OCI-LY7 (cell line): ENCODE measurements at regions not wholly inside any gene's neighbourhood (a gene's known extent, or its start where the extent isn't known, plus 50 kb on each side); places are given as distances from the start of the nearest gene placed in this dataset.

Experiments
- EZH2phosphoT487 ChIP-seq: fragments of 200-600 bp; sonication (generic); IDR thresholded peaks from 2 replicates; pipeline ENCODE4 v1.6.1; 2018; ENCODE audit warnings: low read depth, borderline replicate concordance, mild to moderate bottlenecking, mixed run types, antibody characterized with exemption, low read length, moderate library complexity, mixed read lengths
- TF ChIP-seq, protein P1 (sequence below): fragments of 200-600 bp; sonication (generic); conservative IDR thresholded peaks from 2 replicates; pipeline ENCODE4 v1.5.1; 2014; ENCODE audit warnings: mild to moderate bottlenecking, antibody characterized with exemption, low read length, moderate library complexity, mixed read lengths

GRCh38 chr19:28948566-28948965 lies 264.4 kb downstream of the UQCRFS1 start:
- TF ChIP-seq EZH2phosphoT487: no peak
- TF ChIP-seq, protein P1, sequence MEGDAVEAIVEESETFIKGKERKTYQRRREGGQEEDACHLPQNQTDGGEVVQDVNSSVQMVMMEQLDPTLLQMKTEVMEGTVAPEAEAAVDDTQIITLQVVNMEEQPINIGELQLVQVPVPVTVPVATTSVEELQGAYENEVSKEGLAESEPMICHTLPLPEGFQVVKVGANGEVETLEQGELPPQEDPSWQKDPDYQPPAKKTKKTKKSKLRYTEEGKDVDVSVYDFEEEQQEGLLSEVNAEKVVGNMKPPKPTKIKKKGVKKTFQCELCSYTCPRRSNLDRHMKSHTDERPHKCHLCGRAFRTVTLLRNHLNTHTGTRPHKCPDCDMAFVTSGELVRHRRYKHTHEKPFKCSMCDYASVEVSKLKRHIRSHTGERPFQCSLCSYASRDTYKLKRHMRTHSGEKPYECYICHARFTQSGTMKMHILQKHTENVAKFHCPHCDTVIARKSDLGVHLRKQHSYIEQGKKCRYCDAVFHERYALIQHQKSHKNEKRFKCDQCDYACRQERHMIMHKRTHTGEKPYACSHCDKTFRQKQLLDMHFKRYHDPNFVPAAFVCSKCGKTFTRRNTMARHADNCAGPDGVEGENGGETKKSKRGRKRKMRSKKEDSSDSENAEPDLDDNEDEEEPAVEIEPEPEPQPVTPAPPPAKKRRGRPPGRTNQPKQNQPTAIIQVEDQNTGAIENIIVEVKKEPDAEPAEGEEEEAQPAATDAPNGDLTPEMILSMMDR: no peak
